ENCODE measurements at regions not wholly inside any gene's neighbourhood (a gene's known extent, or its start where the extent isn't known, plus 50 kb on each side); places are given as distances from the start of the nearest gene placed in this dataset.

DNA sequence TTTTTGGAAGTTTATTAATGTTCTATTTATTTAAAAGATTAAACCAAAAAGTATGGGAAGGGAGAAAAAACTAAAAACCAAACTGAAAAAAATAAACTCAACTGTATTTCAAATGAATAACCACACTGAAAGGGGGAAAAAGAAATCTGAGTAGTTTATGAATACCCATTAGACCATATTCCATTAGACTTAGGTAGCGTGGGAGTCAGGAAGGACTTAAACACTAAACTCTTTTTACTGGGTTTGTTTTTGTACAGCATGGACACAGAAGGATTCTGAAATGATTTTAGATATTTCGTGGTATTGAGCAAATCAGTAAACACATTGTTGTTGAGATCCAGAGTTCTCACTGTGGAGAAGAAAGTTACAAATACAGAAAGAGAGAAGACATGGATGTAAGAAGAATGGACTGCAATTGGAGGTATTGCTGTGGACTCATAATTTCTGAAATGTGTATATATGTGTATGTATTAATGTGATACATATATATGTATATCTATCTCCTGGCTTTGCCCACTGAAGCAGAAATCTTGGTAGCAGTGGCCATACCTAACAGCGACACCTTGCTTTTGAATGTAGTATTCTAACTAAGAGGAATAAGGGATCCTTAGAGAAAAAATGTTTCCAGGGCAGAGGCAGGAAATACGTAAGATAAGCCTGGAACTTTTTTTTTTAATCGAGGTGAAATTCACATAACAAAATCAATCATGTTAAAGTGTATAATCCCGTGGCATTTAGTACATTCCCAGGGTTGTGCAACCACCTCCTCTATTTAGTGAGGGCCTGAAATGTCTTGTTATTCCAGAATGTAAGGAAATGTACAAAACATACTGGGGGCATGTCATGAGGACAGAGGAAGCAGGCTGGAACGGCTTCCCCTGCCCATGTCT, 228.8 kb downstream of the SMARCA2 start:
- peaks cover 42% of the 10 kb centered on the region for H3K4me1 Mint-ChIP-seq
- peaks cover 7% of the 10 kb centered on the region for H3K36me3 Mint-ChIP-seq (ENCODE audit: low read depth)
- peak overlapping the region; percentile 91 to 96 (median 92) for H3K27ac Mint-ChIP-seq
- no peak overlapping the region for H3K4me3 Mint-ChIP-seq
- TF ChIP-seq CTCF (IDR thresholded peaks at IDR 0.05; ENCODE audit: unreplicated experiment in 3 of 3) = no peak
- H3K27me3 Mint-ChIP-seq (ENCODE audit: low read depth) = no peaks in the 10 kb centered on the region
- peaks cover 11% of the 10 kb centered on the region for H3K9me3 Mint-ChIP-seq

DNA sequence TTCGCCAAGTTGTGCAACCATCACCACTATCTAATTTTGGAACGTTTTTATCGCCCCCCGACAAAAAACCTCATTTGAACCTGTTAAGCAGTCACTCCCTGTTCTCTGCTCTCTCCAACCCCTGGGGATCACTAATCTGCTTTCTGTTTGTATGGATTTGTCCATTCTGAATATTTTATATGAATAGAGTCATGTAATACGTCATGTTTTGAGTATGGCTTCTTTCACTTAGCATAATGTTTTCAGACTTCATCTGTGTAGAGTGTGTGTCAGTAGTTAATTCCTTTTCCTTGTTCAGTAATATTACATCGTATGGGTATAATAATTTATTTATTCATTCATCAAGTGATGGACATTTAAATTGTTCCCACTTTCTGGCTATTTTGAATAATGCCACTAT, 232.2 kb downstream of the SMARCA2 start:
- peaks cover 7% of the 10 kb centered on the region for H3K36me3 Mint-ChIP-seq (ENCODE audit: low read depth)
- no peak for TF ChIP-seq CTCF (IDR thresholded peaks at IDR 0.05; ENCODE audit: unreplicated experiment in 3 of 3)

GRCh38 chr9:2248768-2249265, 233.7 kb downstream of the SMARCA2 start:
- H3K4me3 Mint-ChIP-seq = no peak overlapping the region
- peaks cover 12% of the 10 kb centered on the region for H3K4me1 Mint-ChIP-seq
- H3K36me3 Mint-ChIP-seq (ENCODE audit: low read depth) = peaks cover 7% of the 10 kb centered on the region
- peaks cover 5% of the 10 kb centered on the region for H3K27me3 Mint-ChIP-seq (ENCODE audit: low read depth)
- peak overlapping the region; percentile 31 to 66 (median 54) for H3K27ac Mint-ChIP-seq
- H3K9me3 Mint-ChIP-seq = peaks cover 15% of the 10 kb centered on the region
- no peak for TF ChIP-seq CTCF (IDR thresholded peaks at IDR 0.05; ENCODE audit: unreplicated experiment in 3 of 3)

More for the DNA sequence above, 232.2 kb downstream of the SMARCA2 start:
- Mint-ChIP-seq H3K27ac (peak overlapping the region in 1 of 3 experiments; percentile 26), H3K4me3 (no peak overlapping the region), H3K9me3 (peaks cover 11% of the 10 kb centered on the region), H3K4me1 (peaks cover 19% of the 10 kb centered on the region), H3K27me3 (ENCODE audit: low read depth) (no peaks in the 10 kb centered on the region)

DNA sequence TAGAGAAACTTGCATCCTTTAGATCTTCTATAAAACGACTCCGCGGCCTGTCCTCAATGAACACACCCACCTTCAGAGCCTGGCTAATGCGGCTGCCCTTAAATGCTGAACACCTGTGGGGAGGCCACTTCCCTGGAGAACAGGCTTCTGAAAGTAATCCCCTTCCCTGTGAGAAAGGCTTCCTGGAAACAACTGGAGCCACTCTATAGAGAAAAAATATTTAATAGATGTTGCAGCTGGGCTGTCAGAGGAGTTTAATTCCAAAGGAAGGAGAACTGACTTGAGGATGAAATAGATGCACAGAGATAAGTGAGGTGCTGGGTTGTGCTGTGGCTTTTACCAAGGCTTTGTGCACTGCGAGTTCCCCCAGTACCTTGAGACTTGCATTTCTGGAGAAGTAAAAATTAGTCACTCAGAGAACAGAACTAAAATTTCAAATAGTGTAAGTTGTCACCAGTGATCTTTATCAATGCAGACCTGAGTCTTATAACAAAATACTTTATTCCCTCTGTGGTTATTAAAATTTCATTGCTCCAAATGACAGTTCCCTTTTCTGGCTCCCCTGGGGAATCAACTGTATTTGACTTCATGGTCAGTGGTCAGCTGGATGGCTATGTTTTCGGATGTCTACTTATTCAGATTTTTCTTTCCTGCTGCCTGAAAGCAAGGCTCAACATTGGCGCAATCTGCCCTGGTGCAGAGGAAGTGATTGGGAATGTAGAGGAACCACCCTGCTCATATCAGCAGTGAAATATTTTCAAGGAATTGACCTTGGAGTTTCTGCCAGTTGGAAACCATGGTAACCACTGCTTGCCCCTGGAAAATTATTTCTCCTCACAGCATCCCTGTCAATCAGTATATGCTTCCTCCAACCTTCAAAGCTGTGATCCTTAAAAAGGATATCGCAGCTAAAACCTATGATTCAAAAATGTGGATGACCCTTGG, 238.8 kb downstream of the SMARCA2 start:
- H3K9me3 Mint-ChIP-seq = peaks cover 3% of the 10 kb centered on the region
- H3K27me3 Mint-ChIP-seq (ENCODE audit: low read depth) = peaks cover 5% of the 10 kb centered on the region
- TF ChIP-seq CTCF (IDR thresholded peaks at IDR 0.05; ENCODE audit: unreplicated experiment in 3 of 3) = no peak
- H3K36me3 Mint-ChIP-seq (ENCODE audit: low read depth) = no peaks in the 10 kb centered on the region
- H3K4me1 Mint-ChIP-seq = peaks cover 25% of the 10 kb centered on the region
- H3K27ac Mint-ChIP-seq = peak overlapping the region; percentile 13 to 75 (median 48)
- no peak overlapping the region for H3K4me3 Mint-ChIP-seq

GRCh38 chr9:2255128-2255527, 240.0 kb downstream of the SMARCA2 start:
- H3K4me1 Mint-ChIP-seq = peaks cover 26% of the 10 kb centered on the region
- H3K4me3 Mint-ChIP-seq = no peak overlapping the region
- H3K9me3 Mint-ChIP-seq = peaks cover 3% of the 10 kb centered on the region
- TF ChIP-seq CTCF (IDR thresholded peaks at IDR 0.05; ENCODE audit: unreplicated experiment in 3 of 3) = no peak
- peaks cover 5% of the 10 kb centered on the region for H3K27me3 Mint-ChIP-seq (ENCODE audit: low read depth)
- no peak overlapping the region for H3K27ac Mint-ChIP-seq
- no peaks in the 10 kb centered on the region for H3K36me3 Mint-ChIP-seq (ENCODE audit: low read depth)

All from nephron (organoid).